ENCODE measurements at regions not wholly inside any gene's neighbourhood (a gene's known extent, or its start where the extent isn't known, plus 50 kb on each side); places are given as distances from the start of the nearest gene placed in this dataset.

- no peak for ATAC-seq (ENCODE audit: low read depth)
- Mint-ChIP-seq H3K27me3 (no peaks in the 10 kb centered on the region), H3K4me3 (no peak overlapping the region), H3K4me1 (no peaks in the 10 kb centered on the region), H3K36me3 (ENCODE audit: low read depth) (no peaks in the 10 kb centered on the region), H3K9me3 (no peaks in the 10 kb centered on the region), H3K27ac (no peak overlapping the region)
- no peak for TF ChIP-seq CTCF (IDR thresholded peaks at IDR 0.05)
- intact Hi-C loops (cut with micrococcal nuclease): loop anchor here (1.0 to 5.0 kb wide), 3 partner anchors 90 to 142 kb away; no protein-coding TSS in a partner anchor
- ChIA-PET CTCF (interaction anchor here (1.2 to 2.7 kb wide), 5 partner anchors 103 to 142 kb away, joined by 4 to 14 read pairs (median 8); no protein-coding TSS in a partner anchor), POLR2A (no interaction called here)
- no peak for DNase-seq
These were observed 63.6 kb upstream of the ACSL3 start for GRCh38 chr2:222797261-222797660.

- Mint-ChIP-seq H3K27me3 (no peaks in the 10 kb centered on the region), H3K4me1 (no peaks in the 10 kb centered on the region), H3K4me3 (no peak overlapping the region), H3K27ac (no peak overlapping the region), H3K36me3 (ENCODE audit: low read depth) (no peaks in the 10 kb centered on the region), H3K9me3 (no peaks in the 10 kb centered on the region)
- no peak for ATAC-seq (ENCODE audit: low read depth)
- ChIA-PET POLR2A (no interaction called here), CTCF (interaction anchor here (1.2 to 2.7 kb wide), 5 partner anchors 102 to 142 kb away, joined by 4 to 14 read pairs (median 8); no protein-coding TSS in a partner anchor)
- TF ChIP-seq CTCF (IDR thresholded peaks at IDR 0.05): no peak
- intact Hi-C loops (cut with micrococcal nuclease): loop anchor here (1.0 to 5.0 kb wide), 3 partner anchors 91 to 141 kb away; no protein-coding TSS in a partner anchor
- no peak for DNase-seq
These were observed 63.0 kb upstream of the ACSL3 start for GRCh38 chr2:222797871-222798270.

GRCh38 chr2:222798528-222798927 lies 62.3 kb upstream of the ACSL3 start:
- no peak for DNase-seq
- CTCF ChIA-PET: interaction anchor here (1.8 to 2.7 kb wide), 2 partner anchors 114 to 141 kb away, joined by 8 to 14 read pairs; no protein-coding TSS in a partner anchor
- H3K27me3 Mint-ChIP-seq: peaks cover 2% of the 10 kb centered on the region
- intact Hi-C loops (cut with micrococcal nuclease): loop anchor here (5.0 kb wide), 1 partner anchor 91 kb away; no protein-coding TSS in a partner anchor
- H3K9me3 Mint-ChIP-seq: no peaks in the 10 kb centered on the region
- no peaks in the 10 kb centered on the region for H3K4me1 Mint-ChIP-seq
- POLR2A ChIA-PET: no interaction called here
- no peak overlapping the region for H3K27ac Mint-ChIP-seq
- no peak for TF ChIP-seq CTCF (IDR thresholded peaks at IDR 0.05)
- H3K36me3 Mint-ChIP-seq (ENCODE audit: low read depth): no peaks in the 10 kb centered on the region
- no peak for ATAC-seq (ENCODE audit: low read depth)
- no peak overlapping the region for H3K4me3 Mint-ChIP-seq

GRCh38 chr2:222799262-222799918 lies 61.4 kb upstream of the ACSL3 start:
- ATAC-seq (ENCODE audit: low read depth) (no peak), DNase-seq (no peak)
- H3K27ac Mint-ChIP-seq: no peak overlapping the region
- peaks cover 5% of the 10 kb centered on the region for H3K27me3 Mint-ChIP-seq
- H3K4me1 Mint-ChIP-seq: no peaks in the 10 kb centered on the region
- ChIA-PET POLR2A (no interaction called here), CTCF (no interaction called here)
- TF ChIP-seq CTCF (IDR thresholded peaks at IDR 0.05): no peak
- no peak overlapping the region for H3K4me3 Mint-ChIP-seq
- intact Hi-C loops (cut with micrococcal nuclease): loop anchor here (5.0 kb wide), 1 partner anchor 92 kb away; no protein-coding TSS in a partner anchor
- H3K36me3 Mint-ChIP-seq (ENCODE audit: low read depth): no peaks in the 10 kb centered on the region
- H3K9me3 Mint-ChIP-seq: no peaks in the 10 kb centered on the region

- Mint-ChIP-seq H3K4me1 (no peaks in the 10 kb centered on the region), H3K27me3 (peaks cover 5% of the 10 kb centered on the region), H3K4me3 (no peak overlapping the region), H3K9me3 (no peaks in the 10 kb centered on the region), H3K36me3 (ENCODE audit: low read depth) (no peaks in the 10 kb centered on the region), H3K27ac (no peak overlapping the region)
- CTCF ChIA-PET: no interaction called here
- DNase-seq: no peak
- ATAC-seq (ENCODE audit: low read depth): no peak
- POLR2A ChIA-PET: no interaction called here
- intact Hi-C loops (cut with micrococcal nuclease): no loop called here
- TF ChIP-seq CTCF (IDR thresholded peaks at IDR 0.05): no peak
These were observed 58.2 kb upstream of the ACSL3 start for GRCh38 chr2:222802514-222803196.
